Calu3 (cell line): ENCODE measurements at regions not wholly inside any gene's neighbourhood (a gene's known extent, or its start where the extent isn't known, plus 50 kb on each side); places are given as distances from the start of the nearest gene placed in this dataset.

Source experiments
- BruUV-seq: library from RNA; stranded (reverse); fragments of 400-500 nt; replicated peaks from 2 replicates; lab custom pipeline; 2021; lab: Mats Ljungman, UMichigan
- CTCF ChIA-PET: fragments of 300-600 bp; sonication (Branson Sonifier 250); formaldehyde crosslinking; loops from one replicate; lab custom pipeline; 2022; ENCODE audit warnings: antibody characterized with exemption; lab: Charles Lee
- DNase-seq: peaks from one replicate; pipeline ENCODE4 v3.0.0; 2022
- H3K27ac Mint-ChIP-seq: one replicate; pipeline ENCODE4 v1.8.0; 2022; ENCODE audit warnings: mixed read lengths; ENCODE audit not compliant: unreplicated experiment
- H3K27me3 Mint-ChIP-seq: one replicate; pipeline ENCODE4 v1.8.0; 2022; ENCODE audit warnings: mixed read lengths; ENCODE audit not compliant: unreplicated experiment
- H3K36me3 Mint-ChIP-seq: one replicate; pipeline ENCODE4 v1.8.0; 2022; ENCODE audit warnings: mild to moderate bottlenecking, moderate library complexity, mixed read lengths; ENCODE audit not compliant: insufficient read depth, unreplicated experiment
- H3K4me1 Mint-ChIP-seq: one replicate; pipeline ENCODE4 v1.8.0; 2022; ENCODE audit warnings: mild to moderate bottlenecking, low read depth, mixed read lengths; ENCODE audit not compliant: unreplicated experiment
- H3K4me3 Mint-ChIP-seq: one replicate; pipeline ENCODE4 v1.8.0; 2022; ENCODE audit warnings: mild to moderate bottlenecking, low read depth, moderate library complexity, mixed read lengths; ENCODE audit not compliant: unreplicated experiment
- H3K9me3 Mint-ChIP-seq: one replicate; pipeline ENCODE4 v1.8.0; 2022; ENCODE audit warnings: low read depth, mixed read lengths; ENCODE audit not compliant: unreplicated experiment
- intact Hi-C: fragments of 100-400 bp; cut with micrococcal nuclease; formaldehyde crosslinking; loops from one replicate; pipeline ENCODE4 v1.10.0; 2022; ENCODE audit not compliant: unreplicated experiment
- TF ChIP-seq, protein P1 (sequence below): fragments of 200-600 bp; IDR thresholded peaks from one replicate; pipeline ENCODE4 v1.8.0; 2022; ENCODE audit warnings: antibody characterized with exemption; ENCODE audit not compliant: unreplicated experiment

DNA sequence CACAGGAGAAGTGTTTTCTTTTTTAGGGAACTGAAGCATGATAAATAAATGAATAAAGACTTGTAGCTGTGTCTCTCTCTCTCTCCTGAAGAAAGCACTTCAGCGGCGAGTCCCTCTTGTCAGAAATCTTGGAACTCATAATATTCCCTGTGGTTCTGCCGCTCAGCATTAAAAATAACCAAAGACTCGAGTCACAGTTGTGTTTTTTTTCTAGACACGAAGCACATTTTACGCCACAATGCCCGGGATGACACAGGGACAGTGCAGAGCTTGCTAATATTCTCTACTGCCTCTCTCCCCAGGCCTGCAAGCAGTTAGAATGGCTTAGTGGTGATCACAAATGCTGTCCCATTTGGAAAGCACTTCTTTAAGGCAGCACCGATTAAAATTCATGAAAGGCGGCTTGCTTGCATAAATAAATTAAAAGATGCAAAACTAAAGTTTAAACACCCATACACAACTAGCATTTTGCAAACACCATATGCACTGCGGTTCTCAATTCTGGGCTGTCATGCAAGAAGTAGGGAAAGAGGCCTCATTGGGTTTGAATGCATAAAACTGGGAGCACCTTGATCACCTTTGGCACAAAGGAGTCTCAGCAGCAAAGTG, 597.4 kb downstream of the SOX6 start:
- Mint-ChIP-seq H3K36me3 (no peaks in the 10 kb centered on the region), H3K27me3 (no peaks in the 10 kb centered on the region), H3K4me3 (no peak overlapping the region), H3K4me1 (peaks cover 27% of the 10 kb centered on the region), H3K27ac (no peak overlapping the region), H3K9me3 (peaks cover 5% of the 10 kb centered on the region)
- no TSS peak for BruUV-seq
- TF ChIP-seq, protein P1, sequence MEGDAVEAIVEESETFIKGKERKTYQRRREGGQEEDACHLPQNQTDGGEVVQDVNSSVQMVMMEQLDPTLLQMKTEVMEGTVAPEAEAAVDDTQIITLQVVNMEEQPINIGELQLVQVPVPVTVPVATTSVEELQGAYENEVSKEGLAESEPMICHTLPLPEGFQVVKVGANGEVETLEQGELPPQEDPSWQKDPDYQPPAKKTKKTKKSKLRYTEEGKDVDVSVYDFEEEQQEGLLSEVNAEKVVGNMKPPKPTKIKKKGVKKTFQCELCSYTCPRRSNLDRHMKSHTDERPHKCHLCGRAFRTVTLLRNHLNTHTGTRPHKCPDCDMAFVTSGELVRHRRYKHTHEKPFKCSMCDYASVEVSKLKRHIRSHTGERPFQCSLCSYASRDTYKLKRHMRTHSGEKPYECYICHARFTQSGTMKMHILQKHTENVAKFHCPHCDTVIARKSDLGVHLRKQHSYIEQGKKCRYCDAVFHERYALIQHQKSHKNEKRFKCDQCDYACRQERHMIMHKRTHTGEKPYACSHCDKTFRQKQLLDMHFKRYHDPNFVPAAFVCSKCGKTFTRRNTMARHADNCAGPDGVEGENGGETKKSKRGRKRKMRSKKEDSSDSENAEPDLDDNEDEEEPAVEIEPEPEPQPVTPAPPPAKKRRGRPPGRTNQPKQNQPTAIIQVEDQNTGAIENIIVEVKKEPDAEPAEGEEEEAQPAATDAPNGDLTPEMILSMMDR: no peak
- CTCF ChIA-PET: no interaction called here
- intact Hi-C loops: no loop called here
- no peak for DNase-seq

DNA sequence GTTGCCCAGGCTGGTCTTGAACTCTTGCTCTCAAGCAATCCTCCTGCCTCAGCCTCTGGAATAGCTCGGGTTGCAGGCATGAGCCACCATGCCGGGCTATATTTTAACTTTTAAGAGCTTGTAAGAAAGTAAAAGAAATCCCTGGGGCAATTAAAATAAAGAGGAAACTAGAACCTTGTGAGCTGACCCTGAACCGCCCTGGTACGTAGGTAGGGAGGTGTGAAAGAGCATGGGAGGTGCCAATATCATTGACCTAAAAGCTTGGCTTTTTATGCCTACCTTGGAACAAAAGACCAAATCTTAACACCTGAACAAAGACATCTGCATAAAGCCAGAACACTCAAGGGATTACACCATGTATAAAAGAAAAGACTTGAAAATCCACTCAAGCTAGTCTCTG, 595.1 kb downstream of the SOX6 start:
- no peak overlapping the region for H3K27ac Mint-ChIP-seq
- H3K27me3 Mint-ChIP-seq: no peaks in the 10 kb centered on the region
- H3K4me1 Mint-ChIP-seq: peaks cover 39% of the 10 kb centered on the region
- TF ChIP-seq, protein P1: no peak
- BruUV-seq: no TSS peak
- no peak for DNase-seq
- no peaks in the 10 kb centered on the region for H3K36me3 Mint-ChIP-seq
- intact Hi-C loops: no loop called here
- H3K4me3 Mint-ChIP-seq: no peak overlapping the region
- H3K9me3 Mint-ChIP-seq: no peaks in the 10 kb centered on the region
- CTCF ChIA-PET: interaction anchor here (1.0 kb wide), 1 partner anchor 97 kb away, joined by 4 read pairs; no protein-coding TSS in a partner anchor

DNA sequence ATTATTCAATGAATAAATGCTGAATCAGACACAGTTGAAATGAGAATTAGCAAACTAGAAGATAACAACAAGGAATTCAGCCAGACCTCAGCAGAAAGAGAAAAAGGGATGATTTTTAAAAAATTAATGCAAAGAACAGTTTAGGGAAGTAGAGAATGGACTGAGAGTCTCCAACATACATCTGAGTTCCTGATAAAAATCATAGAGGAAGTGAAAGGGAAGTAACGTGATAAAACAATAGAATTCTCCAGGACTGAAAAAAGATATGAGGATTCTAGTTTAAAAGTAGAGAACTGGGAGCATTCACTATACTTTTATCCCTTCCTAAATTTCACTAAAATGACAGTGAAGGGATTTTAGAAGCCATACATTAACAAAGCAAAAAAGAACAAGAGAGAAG, 592.0 kb downstream of the SOX6 start:
- peaks cover 48% of the 10 kb centered on the region for H3K4me1 Mint-ChIP-seq
- H3K27me3 Mint-ChIP-seq: no peaks in the 10 kb centered on the region
- H3K27ac Mint-ChIP-seq: peak overlapping the region; percentile 76
- no peak overlapping the region for H3K4me3 Mint-ChIP-seq
- no TSS peak for BruUV-seq
- peaks cover 5% of the 10 kb centered on the region for H3K9me3 Mint-ChIP-seq
- TF ChIP-seq, protein P1: no peak
- CTCF ChIA-PET: interaction anchor here (0.7 kb wide), 1 partner anchor 11 kb away, joined by 3 read pairs; no protein-coding TSS in a partner anchor
- peaks cover 2% of the 10 kb centered on the region for H3K36me3 Mint-ChIP-seq
- intact Hi-C loops: loop anchor here (2.0 kb wide), 1 partner anchor 110 kb away; no protein-coding TSS in a partner anchor
- no peak for DNase-seq

DNA sequence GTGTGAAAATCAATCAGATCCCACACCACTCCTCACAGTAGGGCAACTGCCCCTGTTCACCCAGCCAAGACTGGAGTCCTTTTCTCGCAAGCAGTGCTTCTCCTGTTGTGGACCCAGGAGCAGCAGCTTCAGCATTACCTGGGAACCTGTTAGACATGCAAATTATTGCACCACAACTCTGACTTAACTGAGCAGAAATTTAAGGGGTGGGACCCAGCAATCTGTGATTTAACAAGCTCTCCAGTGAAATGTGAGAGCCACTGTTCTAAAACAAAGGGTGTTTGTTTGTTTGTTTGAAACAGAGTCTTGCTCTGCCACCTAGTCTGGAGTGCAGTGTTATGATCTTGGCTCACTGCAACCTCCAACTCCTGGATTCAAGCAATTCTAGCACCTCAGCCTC, 591.4 kb downstream of the SOX6 start:
- DNase-seq: peak; percentile 47
- peak overlapping the region; percentile 76 for H3K27ac Mint-ChIP-seq
- intact Hi-C loops: loop anchor here (2.0 kb wide), 1 partner anchor 110 kb away; no protein-coding TSS in a partner anchor
- no TSS peak for BruUV-seq
- TF ChIP-seq, protein P1: no peak
- no peaks in the 10 kb centered on the region for H3K27me3 Mint-ChIP-seq
- CTCF ChIA-PET: interaction anchor here (0.7 to 1.1 kb wide), 2 partner anchors 10 to 29 kb away, joined by 3 read pairs; no protein-coding TSS in a partner anchor
- H3K9me3 Mint-ChIP-seq: peaks cover 5% of the 10 kb centered on the region
- H3K4me1 Mint-ChIP-seq: peaks cover 54% of the 10 kb centered on the region
- H3K36me3 Mint-ChIP-seq: peaks cover 5% of the 10 kb centered on the region
- H3K4me3 Mint-ChIP-seq: no peak overlapping the region
